EH (cell line): ENCODE measurements at regions not wholly inside any gene's neighbourhood (a gene's known extent, or its start where the extent isn't known, plus 50 kb on each side); places are given as distances from the start of the nearest gene placed in this dataset.

Experiments
- DNase-seq: peaks from one replicate; pipeline ENCODE4 v3.0.0-alpha.2; 2015; ENCODE audit warnings: low read depth

DNA sequence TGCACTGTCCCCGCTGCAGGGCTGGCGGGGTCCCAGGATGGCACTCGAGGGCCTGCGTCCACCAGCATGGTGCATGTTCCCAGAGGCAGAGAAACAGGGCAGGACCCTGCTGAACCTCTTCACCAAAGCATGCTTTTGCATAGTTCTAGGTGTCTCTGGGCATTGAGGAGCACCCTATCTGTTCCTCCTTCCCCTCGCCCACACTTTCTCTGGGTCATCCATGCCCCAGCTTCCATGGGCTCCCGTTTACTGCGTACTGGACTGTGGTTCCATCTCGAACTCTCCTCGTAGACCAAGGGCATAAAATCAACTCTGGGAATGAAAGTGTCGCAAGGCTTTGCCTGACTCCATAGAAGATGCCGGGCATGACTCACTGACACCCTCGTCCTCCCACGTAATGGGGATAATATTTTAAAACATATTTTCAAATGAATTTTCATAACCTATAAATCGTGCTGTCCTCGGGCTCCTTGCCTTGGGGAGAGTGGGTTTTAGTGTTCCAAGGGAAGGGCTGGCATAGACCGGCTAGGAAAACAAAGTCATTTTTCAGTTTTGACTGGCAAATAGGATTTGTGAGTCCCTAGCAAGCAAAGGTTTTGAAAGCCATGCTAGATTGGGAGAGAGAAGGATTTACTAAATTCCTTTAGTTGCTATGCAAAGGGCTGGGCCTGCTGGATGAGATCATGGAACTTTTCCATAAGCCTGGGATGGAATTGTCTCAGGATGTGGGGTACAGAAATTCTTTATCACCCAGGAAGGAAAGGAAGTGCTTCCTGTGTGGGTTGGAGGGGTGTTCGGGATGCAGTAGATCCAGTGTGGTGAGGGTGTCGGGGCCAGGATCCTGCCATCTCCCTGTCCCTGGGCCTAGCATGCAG lies 498.7 kb upstream of the MKI67 start:
- DNase-seq = no peak

DNA sequence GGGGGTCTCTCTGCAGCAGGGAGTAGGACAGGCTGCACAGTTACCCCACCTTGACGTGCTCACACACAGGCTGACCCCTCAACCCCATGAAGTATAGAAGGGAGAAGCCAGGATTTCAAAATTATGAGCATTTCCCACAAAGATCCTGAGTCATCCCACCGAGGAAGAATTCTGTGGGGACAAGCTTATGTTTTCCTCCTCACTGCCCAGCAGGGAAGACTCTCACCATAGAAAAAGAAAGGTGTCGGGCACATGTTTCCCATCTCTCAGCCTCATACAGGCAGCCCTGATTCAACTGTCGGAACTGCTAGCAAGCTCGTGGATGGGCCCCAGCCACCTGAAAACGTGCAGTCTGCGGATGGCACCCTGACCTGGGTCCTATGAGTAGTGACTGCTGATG lies 499.7 kb upstream of the MKI67 start:
- DNase-seq = no peak

GRCh38 chr10:128626397-128627000 lies 500.3 kb upstream of the MKI67 start:
- no peak for DNase-seq

- DNase-seq = no peak
These were observed 501.6 kb upstream of the MKI67 start for GRCh38 chr10:128627811-128628210.

GRCh38 chr10:128628252-128628651 lies 502.0 kb upstream of the MKI67 start:
- no peak for DNase-seq

GRCh38 chr10:128629111-128630096 lies 503.2 kb upstream of the MKI67 start:
- DNase-seq = no peak

DNA sequence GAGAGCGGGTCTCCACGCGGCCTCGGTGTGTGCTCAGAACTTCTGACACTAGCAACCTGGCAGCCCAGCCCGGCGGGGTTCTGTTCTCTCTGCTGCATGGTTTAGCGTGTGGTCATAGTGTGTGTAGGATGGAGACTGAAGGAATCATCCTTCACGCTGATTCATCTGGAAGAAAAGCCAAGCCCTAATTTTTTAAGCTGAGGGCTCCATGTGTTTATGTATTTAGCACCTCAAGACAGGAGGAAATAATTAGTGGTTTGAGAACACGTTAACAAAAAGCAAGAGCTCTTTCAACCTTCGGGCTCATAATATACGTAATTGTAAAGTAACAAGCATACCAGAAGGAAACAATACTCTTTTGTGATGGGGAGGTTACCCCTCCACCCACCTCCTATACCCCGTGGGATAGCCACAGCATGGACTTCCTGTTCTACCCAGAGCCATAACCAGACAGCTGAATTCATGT lies 504.6 kb upstream of the MKI67 start:
- DNase-seq = no peak

- no peak for DNase-seq
These were observed 505.6 kb upstream of the MKI67 start for GRCh38 chr10:128631801-128632241.

- no peak for DNase-seq
These were observed 506.5 kb upstream of the MKI67 start for GRCh38 chr10:128632694-128633093.

DNA sequence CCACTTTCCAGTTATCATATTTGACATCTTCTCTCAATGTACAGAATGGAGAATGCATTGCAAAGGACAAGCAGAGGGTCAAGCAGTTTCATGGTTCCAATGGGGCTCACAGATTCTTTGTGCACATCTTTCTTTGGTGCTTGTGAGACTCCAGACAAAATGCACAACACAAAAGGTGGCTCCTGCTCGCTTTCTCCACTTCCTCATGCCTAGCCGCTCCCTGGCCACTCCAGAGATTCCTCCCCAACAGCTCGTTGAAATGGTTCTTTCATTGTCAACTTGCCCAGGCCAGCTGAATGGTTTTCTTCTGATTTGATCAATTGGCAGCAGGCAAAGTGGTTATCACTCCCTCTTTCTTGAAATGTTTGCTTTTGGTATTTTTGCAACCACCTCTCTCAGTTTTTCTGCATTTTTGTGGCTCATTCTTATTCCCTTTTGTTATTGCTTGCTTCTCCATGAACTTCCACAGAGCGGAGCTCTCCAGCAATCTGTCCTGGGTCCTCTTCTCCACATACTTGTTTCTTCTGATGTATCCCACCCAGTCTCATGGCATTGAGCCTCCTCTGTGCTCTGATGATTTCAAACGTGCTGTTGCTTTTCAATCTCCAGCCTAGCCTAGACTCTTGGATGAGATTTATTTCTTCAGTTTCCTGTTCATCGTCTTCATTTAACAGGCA lies 507.8 kb upstream of the MKI67 start:
- no peak for DNase-seq

GRCh38 chr10:128642023-128642422 lies 515.8 kb upstream of the MKI67 start:
- DNase-seq = no peak

GRCh38 chr10:128642502-128642901 lies 516.3 kb upstream of the MKI67 start:
- no peak for DNase-seq

DNA sequence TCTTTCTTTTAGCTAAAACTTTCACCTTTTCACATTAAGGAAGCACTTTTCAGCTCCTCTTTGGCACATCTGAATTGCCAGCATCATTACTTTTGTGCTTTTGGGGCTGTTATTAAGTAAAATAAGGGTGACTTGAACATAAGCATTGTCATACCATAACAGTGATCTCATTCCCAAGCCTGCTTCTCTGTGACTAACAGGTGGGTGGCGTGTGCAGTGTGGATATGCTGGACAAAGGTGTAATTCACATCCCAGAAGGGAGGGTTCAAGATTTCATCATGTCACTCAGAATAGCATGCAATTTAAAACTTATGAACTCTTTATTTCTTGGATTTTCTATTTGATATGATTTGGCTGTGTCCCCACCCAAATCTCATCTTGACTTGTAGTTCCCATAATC lies 517.4 kb upstream of the MKI67 start:
- no peak for DNase-seq

DNA sequence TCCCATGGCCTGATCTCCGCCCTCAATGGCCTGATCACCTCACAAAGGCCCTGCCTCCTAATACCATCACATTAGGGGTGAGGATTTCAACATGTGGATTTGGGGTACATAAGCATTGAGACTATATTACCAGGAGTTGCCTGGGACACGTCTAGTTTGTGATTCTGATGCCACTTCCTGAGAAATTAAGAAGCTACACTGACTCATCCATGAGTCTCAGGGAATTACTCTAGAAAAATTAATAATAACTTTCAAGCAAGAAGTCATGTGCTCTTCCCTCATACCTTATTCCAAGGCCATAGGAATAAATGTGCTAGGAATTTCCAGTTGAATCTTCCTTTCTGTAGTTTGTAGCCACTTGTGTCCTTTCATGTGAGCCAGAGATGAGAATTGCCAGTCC lies 519.3 kb upstream of the MKI67 start:
- no peak for DNase-seq

DNA sequence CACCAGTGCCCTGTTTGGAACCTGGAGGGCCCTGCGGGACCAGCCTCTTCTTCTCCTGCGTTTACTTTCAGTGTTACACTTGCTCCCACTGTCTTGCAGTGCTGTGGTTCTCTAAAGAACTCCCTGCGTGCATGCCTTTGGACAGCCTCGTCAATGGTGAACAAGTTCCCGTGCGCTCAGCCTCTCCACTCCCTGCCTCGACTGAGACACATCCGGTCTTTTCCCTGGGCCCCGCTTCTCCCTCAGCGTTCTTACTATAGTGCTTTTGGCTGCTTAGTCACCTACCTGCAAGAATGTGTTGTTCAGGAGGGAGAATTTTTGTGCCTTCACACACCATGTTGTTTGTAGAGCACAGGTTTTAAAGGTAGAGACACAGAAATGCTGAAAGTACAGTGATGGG lies 520.7 kb upstream of the MKI67 start:
- no peak for DNase-seq

DNA sequence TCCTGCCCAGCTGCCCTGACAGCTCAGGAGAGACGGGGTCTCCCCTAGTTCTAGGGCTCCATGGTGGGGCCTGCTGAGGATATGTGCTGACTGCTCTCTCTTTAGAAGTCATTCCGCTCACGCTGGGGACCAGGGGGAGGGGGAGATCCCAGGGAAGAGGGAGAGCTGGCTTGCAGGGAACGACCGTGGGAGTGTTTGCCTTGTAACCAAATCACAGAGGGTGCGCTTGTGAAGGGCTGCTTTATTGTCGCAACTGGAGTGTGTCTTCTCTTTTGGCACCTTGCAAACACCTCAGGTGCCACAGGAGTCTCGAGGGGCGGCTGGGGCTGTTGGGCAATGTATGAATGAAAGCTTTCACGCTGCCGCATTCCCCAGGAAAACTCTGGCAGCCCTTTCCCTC lies 531.3 kb upstream of the MKI67 start:
- no peak for DNase-seq

DNA sequence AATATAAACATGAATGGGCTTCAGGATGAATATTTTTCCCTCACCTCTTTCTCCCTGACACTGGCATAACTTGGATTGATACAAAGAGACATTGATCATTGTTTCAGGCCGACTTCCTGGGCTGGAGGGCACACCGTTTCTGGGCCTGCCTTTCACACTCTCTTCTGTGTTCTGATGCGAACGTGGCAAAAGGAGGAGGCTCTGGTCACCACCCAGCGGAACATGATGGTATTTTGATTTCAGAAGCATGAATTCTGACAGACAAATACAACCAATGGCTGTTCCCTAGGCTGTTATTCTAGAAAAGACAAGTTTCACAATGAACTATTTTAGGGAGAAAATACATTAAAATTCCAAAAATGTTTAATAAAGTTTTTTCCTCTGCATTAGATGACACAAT lies 534.5 kb upstream of the MKI67 start:
- no peak for DNase-seq

DNA sequence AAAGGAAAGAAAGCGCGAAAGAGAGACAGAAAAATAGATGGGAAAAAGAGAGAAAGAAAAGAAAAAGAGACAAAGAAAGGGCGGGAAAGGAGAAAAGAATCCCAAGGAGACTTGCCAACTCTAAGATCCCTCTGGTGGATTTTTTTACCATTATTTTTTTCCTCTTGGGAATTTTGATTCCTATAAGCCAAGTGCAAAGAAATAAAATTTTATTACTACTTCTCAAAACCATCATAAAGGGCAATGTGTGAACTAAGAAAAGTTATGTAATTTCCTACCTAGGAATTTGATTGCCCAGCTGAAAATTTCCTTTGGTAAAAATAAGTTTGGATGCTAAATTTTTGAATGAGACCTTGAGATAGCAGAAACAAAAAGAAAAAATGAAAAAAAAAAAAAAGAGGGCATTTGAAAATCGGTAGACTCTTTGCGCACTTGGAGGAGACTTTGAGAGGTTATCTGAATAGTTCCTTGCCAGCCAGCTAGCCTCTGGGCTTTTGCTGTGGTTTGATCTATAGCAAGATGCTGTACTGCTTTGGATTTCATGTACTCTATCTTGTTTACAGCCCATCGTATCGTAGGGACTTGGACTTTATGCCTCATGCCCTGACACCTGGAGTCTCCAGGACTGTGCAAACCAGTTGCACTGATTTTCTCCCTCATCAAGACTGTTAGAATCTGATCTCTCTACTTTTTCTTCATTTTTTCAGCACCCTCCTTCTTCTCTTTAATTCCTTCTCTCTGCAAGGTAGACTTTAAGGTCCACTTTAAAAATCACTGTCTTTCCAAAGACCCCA lies 535.4 kb upstream of the MKI67 start:
- DNase-seq = no peak

GRCh38 chr10:128662520-128662919 lies 536.3 kb upstream of the MKI67 start:
- no peak for DNase-seq

DNA sequence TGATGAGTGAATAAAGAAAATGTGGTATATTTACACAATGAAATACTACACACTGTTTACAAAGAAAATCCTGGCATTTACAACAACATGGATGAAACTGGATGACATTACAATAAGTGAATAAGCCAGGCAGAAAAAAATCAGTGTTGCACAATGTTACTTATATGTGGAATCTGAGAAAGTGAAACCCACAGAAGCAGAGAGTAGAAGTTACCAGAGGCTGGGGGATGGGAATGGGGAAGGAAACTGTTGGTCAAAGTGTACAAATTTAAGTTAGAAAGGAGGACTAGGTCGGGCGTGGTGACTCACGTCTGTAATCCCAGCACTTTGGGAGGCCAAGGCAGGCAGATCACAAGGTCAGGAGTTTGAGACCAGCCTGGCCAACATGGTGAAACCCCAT lies 538.5 kb upstream of the MKI67 start:
- DNase-seq = no peak

- DNase-seq = no peak
These were observed 549.2 kb upstream of the MKI67 start for GRCh38 chr10:128675405-128675804.
